GM19240 (cell line): ENCODE measurements at regions not wholly inside any gene's neighbourhood (a gene's known extent, or its start where the extent isn't known, plus 50 kb on each side); places are given as distances from the start of the nearest gene placed in this dataset.

Experiments
- DNase-seq: peaks from one replicate; pipeline ENCODE4 v3.0.0; 2011; ENCODE audit warnings: low spot score; ENCODE audit not compliant: insufficient read length

GRCh38 chr11:104830508-104830907 is 67.8 kb downstream of the CASP12 start:
- no peak for DNase-seq

GRCh38 chr11:104830080-104830479 is 68.2 kb downstream of the CASP12 start:
- DNase-seq, result no peak

- no peak for DNase-seq
Observed at GRCh38 chr11:104826772-104827171, 71.5 kb downstream of the CASP12 start.

GRCh38 chr11:104823657-104824056 is 74.6 kb downstream of the CASP12 start:
- DNase-seq, result no peak

- DNase-seq, result no peak
Observed at GRCh38 chr11:104820431-104820830, 77.8 kb downstream of the CASP12 start.

- DNase-seq, result no peak
Observed at GRCh38 chr11:104819603-104820002, 78.7 kb downstream of the CASP12 start.

- DNase-seq, result no peak
Observed at GRCh38 chr11:104819107-104819506, 79.2 kb downstream of the CASP12 start.

GRCh38 chr11:104817973-104818372 is 80.3 kb downstream of the CASP12 start:
- DNase-seq, result no peak

- DNase-seq, result no peak
Observed at GRCh38 chr11:104813532-104813931, 84.7 kb downstream of the CASP12 start.

- DNase-seq, result no peak
Observed at GRCh38 chr11:104812103-104812788, 86.0 kb downstream of the CASP12 start.

- DNase-seq, result no peak
Observed at GRCh38 chr11:104803776-104804175, 94.5 kb downstream of the CASP12 start.

- DNase-seq, result no peak
Observed at GRCh38 chr11:104799251-104799650, 99.0 kb downstream of the CASP12 start.

- no peak for DNase-seq
Observed at GRCh38 chr11:104798789-104799188, 99.5 kb downstream of the CASP12 start.

GRCh38 chr11:104796301-104796700 is 102.0 kb downstream of the CASP12 start:
- no peak for DNase-seq

- no peak for DNase-seq
Observed at GRCh38 chr11:104795501-104796213, 102.6 kb downstream of the CASP12 start.

- no peak for DNase-seq
Observed at GRCh38 chr11:104792861-104793260, 105.4 kb downstream of the CASP12 start.

GRCh38 chr11:104791896-104792295 is 106.4 kb downstream of the CASP12 start:
- DNase-seq, result no peak

- DNase-seq, result no peak
Observed at GRCh38 chr11:104784684-104785460, 113.4 kb downstream of the CASP12 start.

- no peak for DNase-seq
Observed at GRCh38 chr11:104783241-104783640, 115.0 kb downstream of the CASP12 start.

GRCh38 chr11:104782377-104782754 is 115.9 kb downstream of the CASP12 start:
- DNase-seq, result no peak

GRCh38 chr11:104781719-104782376 is 116.4 kb downstream of the CASP12 start:
- no peak for DNase-seq

- DNase-seq, result no peak
Observed at GRCh38 chr11:104781037-104781436, 117.2 kb downstream of the CASP12 start.
